ENCODE measurements at regions not wholly inside any gene's neighbourhood (a gene's known extent, or its start where the extent isn't known, plus 50 kb on each side); places are given as distances from the start of the nearest gene placed in this dataset.

DNA sequence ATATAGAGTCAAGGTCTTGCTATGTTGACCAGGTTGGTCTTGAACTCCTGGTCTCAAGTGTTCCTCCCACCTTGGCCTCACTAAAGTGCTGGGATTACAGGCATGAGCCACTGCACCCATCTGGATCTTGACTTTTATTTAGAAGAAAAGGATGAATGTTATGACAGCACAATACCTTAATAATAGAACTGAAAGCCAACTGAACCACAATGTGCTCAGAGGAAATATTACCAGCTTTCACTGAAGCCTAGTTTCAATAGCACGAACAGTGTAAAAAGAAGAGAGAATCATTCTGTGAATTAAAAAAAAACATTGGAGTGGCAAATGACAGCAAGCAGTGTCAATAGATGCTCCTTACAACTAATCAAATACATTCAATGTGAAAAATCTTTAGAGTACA lies 239.2 kb upstream of the RMST start:
- ATAC-seq: no peak
- no peaks in the 10 kb centered on the region for H3K9me3 Mint-ChIP-seq
- DNase-seq: no peak
- TF ChIP-seq, protein P1, sequence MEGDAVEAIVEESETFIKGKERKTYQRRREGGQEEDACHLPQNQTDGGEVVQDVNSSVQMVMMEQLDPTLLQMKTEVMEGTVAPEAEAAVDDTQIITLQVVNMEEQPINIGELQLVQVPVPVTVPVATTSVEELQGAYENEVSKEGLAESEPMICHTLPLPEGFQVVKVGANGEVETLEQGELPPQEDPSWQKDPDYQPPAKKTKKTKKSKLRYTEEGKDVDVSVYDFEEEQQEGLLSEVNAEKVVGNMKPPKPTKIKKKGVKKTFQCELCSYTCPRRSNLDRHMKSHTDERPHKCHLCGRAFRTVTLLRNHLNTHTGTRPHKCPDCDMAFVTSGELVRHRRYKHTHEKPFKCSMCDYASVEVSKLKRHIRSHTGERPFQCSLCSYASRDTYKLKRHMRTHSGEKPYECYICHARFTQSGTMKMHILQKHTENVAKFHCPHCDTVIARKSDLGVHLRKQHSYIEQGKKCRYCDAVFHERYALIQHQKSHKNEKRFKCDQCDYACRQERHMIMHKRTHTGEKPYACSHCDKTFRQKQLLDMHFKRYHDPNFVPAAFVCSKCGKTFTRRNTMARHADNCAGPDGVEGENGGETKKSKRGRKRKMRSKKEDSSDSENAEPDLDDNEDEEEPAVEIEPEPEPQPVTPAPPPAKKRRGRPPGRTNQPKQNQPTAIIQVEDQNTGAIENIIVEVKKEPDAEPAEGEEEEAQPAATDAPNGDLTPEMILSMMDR (IDR thresholded peaks at IDR 0.05): no peak
- H3K27me3 Mint-ChIP-seq: peaks cover 2% of the 10 kb centered on the region
- no peak overlapping the region for H3K27ac Mint-ChIP-seq
- no peaks in the 10 kb centered on the region for H3K4me1 Mint-ChIP-seq (ENCODE audit: low read depth)
- H3K36me3 Mint-ChIP-seq (ENCODE audit: low read depth): no peaks in the 10 kb centered on the region
- CTCF ChIA-PET: interaction anchor here (0.7 kb wide), 1 partner anchor 86 kb away, joined by 5 read pairs; no protein-coding TSS in a partner anchor
- POLR2A ChIA-PET: no interaction called here
- intact Hi-C loops (cut with micrococcal nuclease): no loop called here
- H3K4me3 Mint-ChIP-seq: no peak overlapping the region

DNA sequence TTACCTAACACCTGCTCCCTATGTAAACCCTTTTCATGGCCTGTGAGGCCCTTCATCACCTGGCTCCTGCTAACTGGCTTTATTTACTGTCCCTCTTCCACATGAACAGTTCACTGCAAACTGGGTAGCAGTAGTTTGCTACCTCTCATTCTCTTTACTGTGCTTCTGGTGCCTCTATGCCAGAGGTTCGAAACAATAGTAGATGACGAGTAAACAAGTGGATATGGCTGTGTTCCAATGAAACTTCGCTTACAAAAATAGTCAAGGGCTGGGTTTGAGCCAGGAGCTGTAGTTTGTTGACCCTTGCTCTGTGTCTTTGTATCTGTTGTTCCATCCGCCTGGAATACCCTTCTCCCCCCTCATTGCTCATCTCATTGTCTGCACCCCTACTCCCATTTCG lies 233.6 kb upstream of the RMST start:
- H3K4me3 Mint-ChIP-seq: no peak overlapping the region
- no peak overlapping the region for H3K27ac Mint-ChIP-seq
- H3K4me1 Mint-ChIP-seq (ENCODE audit: low read depth): no peaks in the 10 kb centered on the region
- intact Hi-C loops (cut with micrococcal nuclease): no loop called here
- H3K36me3 Mint-ChIP-seq (ENCODE audit: low read depth): no peaks in the 10 kb centered on the region
- ATAC-seq (no peak), DNase-seq (no peak)
- TF ChIP-seq, protein P1 (IDR thresholded peaks at IDR 0.05): no peak
- H3K27me3 Mint-ChIP-seq: peaks cover 2% of the 10 kb centered on the region
- no peaks in the 10 kb centered on the region for H3K9me3 Mint-ChIP-seq
- ChIA-PET POLR2A (no interaction called here), CTCF (no interaction called here)

DNA sequence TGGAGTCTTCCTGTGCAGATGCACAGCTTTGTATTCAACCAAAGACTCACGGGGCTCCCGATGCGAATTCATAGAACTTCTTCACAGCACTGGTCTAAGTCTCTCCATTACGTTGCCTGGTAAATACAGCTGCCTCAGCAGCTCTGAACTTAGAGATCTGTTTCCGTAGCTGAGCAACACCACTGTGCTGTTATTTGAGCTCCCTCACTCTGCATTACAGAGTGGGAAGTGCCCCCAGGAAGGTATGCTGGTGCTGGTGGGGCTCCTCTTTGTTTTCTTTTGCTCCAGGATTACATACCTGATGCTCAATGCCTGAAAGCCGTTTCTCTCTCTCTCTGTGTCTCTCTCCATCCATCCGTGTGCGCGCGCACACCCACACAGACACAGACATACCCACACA lies 227.5 kb upstream of the RMST start:
- no peak overlapping the region for H3K4me3 Mint-ChIP-seq
- no peaks in the 10 kb centered on the region for H3K4me1 Mint-ChIP-seq (ENCODE audit: low read depth)
- H3K27ac Mint-ChIP-seq: no peak overlapping the region
- intact Hi-C loops (cut with micrococcal nuclease): no loop called here
- no peaks in the 10 kb centered on the region for H3K36me3 Mint-ChIP-seq (ENCODE audit: low read depth)
- H3K27me3 Mint-ChIP-seq: peaks cover 2% of the 10 kb centered on the region
- TF ChIP-seq, protein P1 (IDR thresholded peaks at IDR 0.05): no peak
- POLR2A ChIA-PET: no interaction called here
- no peaks in the 10 kb centered on the region for H3K9me3 Mint-ChIP-seq
- ATAC-seq (no peak), DNase-seq (no peak)
- CTCF ChIA-PET: no interaction called here

DNA sequence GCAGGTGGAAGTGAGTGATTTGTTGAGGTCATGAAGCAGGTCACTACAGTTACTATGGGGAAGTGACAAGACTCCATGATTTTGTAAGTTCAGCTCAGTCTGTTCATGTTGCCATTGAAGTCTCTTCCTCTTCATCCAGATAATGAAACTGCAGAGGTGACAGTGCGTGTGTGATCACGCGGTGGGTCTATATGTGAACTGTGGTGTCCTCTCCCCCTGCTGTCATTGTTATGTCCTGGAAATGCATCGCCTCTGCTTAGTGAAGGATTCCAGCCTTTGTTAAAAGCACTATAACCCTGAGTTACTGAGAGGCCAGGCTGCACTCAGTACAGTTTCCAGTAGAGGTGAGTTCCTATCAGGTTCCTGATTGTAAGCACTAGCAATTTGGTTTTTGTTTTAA lies 216.2 kb upstream of the RMST start:
- H3K27me3 Mint-ChIP-seq: peaks cover 2% of the 10 kb centered on the region
- H3K27ac Mint-ChIP-seq: no peak overlapping the region
- H3K4me3 Mint-ChIP-seq: no peak overlapping the region
- no peaks in the 10 kb centered on the region for H3K36me3 Mint-ChIP-seq (ENCODE audit: low read depth)
- ATAC-seq: no peak
- TF ChIP-seq, protein P1 (IDR thresholded peaks at IDR 0.05): no peak
- H3K4me1 Mint-ChIP-seq (ENCODE audit: low read depth): no peaks in the 10 kb centered on the region
- DNase-seq: no peak
- intact Hi-C loops (cut with micrococcal nuclease): no loop called here
- ChIA-PET CTCF (no interaction called here), POLR2A (no interaction called here)
- no peaks in the 10 kb centered on the region for H3K9me3 Mint-ChIP-seq

DNA sequence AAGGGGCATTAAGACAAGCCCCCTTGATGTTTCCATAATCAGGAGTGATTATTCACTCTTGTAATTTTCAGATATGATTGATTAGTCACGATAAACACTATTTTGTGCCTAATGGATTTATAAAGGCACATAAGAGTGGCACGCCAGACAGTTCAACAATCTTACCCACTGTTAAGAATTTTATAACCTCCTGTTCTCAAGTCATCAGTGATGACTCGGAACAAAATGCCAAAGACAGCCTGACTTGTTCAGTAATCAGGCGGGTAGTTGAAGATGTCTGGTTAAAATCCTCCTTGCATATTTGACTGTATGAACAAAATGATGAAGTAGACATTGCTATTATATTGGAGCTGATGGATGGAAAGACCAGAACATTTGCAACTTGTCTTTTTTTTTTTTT lies 212.1 kb upstream of the RMST start:
- TF ChIP-seq, protein P1 (IDR thresholded peaks at IDR 0.05): no peak
- Mint-ChIP-seq H3K36me3 (ENCODE audit: low read depth) (no peaks in the 10 kb centered on the region), H3K27me3 (peaks cover 4% of the 10 kb centered on the region), H3K27ac (no peak overlapping the region), H3K4me3 (no peak overlapping the region), H3K9me3 (no peaks in the 10 kb centered on the region), H3K4me1 (ENCODE audit: low read depth) (no peaks in the 10 kb centered on the region)
- ChIA-PET POLR2A (no interaction called here), CTCF (no interaction called here)
- DNase-seq (no peak), ATAC-seq (no peak)
- intact Hi-C loops (cut with micrococcal nuclease): no loop called here

Measured in activated CD8-positive, alpha-beta T cell treated with anti-CD3 and anti-CD28 coated beads for 36 hours (primary cell).